ENCODE measurements at regions not wholly inside any gene's neighbourhood (a gene's known extent, or its start where the extent isn't known, plus 50 kb on each side); places are given as distances from the start of the nearest gene placed in this dataset.

GRCh38 chr7:118305671-118306070, 81.2 kb downstream of the ANKRD7 start:
- H3K9me3 Mint-ChIP-seq (ENCODE audit: unreplicated experiment): no peaks in the 10 kb centered on the region
- no peaks in the 10 kb centered on the region for H3K27me3 Mint-ChIP-seq (ENCODE audit: insufficient read depth, unreplicated experiment)
- DNase-seq: no peak
- no peaks in the 10 kb centered on the region for H3K4me1 Mint-ChIP-seq (ENCODE audit: low read depth, unreplicated experiment)
- Histone ChIP-seq H3K9me3 (0 out of 2 replicates have a peak, but pooled peaks cover 2% of the 10 kb centered on the region), H3K4me1 (no peaks in the 10 kb centered on the region), H3K36me3 (ENCODE audit: control insufficient read depth, insufficient read depth, low read length) (no peaks in the 10 kb centered on the region), H3K27me3 (replicated peaks; ENCODE audit: control insufficient read depth, insufficient read depth, low read length) (no peaks in the 10 kb centered on the region), H3K4me3 (ENCODE audit: low read depth, low read length) (no peak overlapping the region)
- intact Hi-C loops (cut with micrococcal nuclease; ENCODE audit: unreplicated experiment): no loop called here
- H3K27ac Mint-ChIP-seq (ENCODE audit: unreplicated experiment): no peak overlapping the region
- CTCF ChIA-PET: no interaction called here
- POLR2A ChIA-PET: no interaction called here
- no TSS peak for BruUV-seq (replicated peaks)
- no peaks in the 10 kb centered on the region for H3K36me3 Mint-ChIP-seq (ENCODE audit: insufficient read depth, unreplicated experiment)
- TF ChIP-seq CTCF (IDR thresholded peaks at IDR 0.05; ENCODE audit: insufficient read depth in 1 of 2, low read depth in 1 of 2, low read length in 1 of 2, severe bottlenecking in 1 of 2, unreplicated experiment in 1 of 2): no peak
- no peak overlapping the region for H3K4me3 Mint-ChIP-seq (ENCODE audit: unreplicated experiment)

- no peaks in the 10 kb centered on the region for H3K9me3 Mint-ChIP-seq (ENCODE audit: unreplicated experiment)
- H3K27me3 Mint-ChIP-seq (ENCODE audit: insufficient read depth, unreplicated experiment): no peaks in the 10 kb centered on the region
- CTCF ChIA-PET: no interaction called here
Measured at GRCh38 chr7:118306771-118307170, 82.3 kb downstream of the ANKRD7 start.

GRCh38 chr7:118311121-118311836, 86.8 kb downstream of the ANKRD7 start:
- ChIA-PET POLR2A (no interaction called here), CTCF (no interaction called here)
- no peak for DNase-seq
- TF ChIP-seq CTCF (IDR thresholded peaks at IDR 0.05; ENCODE audit: insufficient read depth in 1 of 2, low read depth in 1 of 2, low read length in 1 of 2, severe bottlenecking in 1 of 2, unreplicated experiment in 1 of 2): no peak
- peaks cover 9% of the 10 kb centered on the region for H3K9me3 Mint-ChIP-seq (ENCODE audit: unreplicated experiment)
- H3K36me3 ChIP-seq (ENCODE audit: control insufficient read depth, insufficient read depth, low read length): no peaks in the 10 kb centered on the region
- H3K27me3 Mint-ChIP-seq (ENCODE audit: insufficient read depth, unreplicated experiment): no peaks in the 10 kb centered on the region
- H3K27ac Mint-ChIP-seq (ENCODE audit: unreplicated experiment): no peak overlapping the region
- 0 out of 2 replicates have a peak, but pooled peaks cover 2% of the 10 kb centered on the region for H3K9me3 ChIP-seq
- BruUV-seq (replicated peaks): no TSS peak
- H3K4me1 ChIP-seq: no peaks in the 10 kb centered on the region
- no peaks in the 10 kb centered on the region for H3K27me3 ChIP-seq (replicated peaks; ENCODE audit: control insufficient read depth, insufficient read depth, low read length)
- H3K36me3 Mint-ChIP-seq (ENCODE audit: insufficient read depth, unreplicated experiment): no peaks in the 10 kb centered on the region
- H3K4me1 Mint-ChIP-seq (ENCODE audit: low read depth, unreplicated experiment): no peaks in the 10 kb centered on the region
- no peak overlapping the region for H3K4me3 ChIP-seq (ENCODE audit: low read depth, low read length)
- intact Hi-C loops (cut with micrococcal nuclease; ENCODE audit: unreplicated experiment): no loop called here
- H3K4me3 Mint-ChIP-seq (ENCODE audit: unreplicated experiment): no peak overlapping the region

More at GRCh38 chr7:118306771-118307170, 82.3 kb downstream of the ANKRD7 start:
- 0 out of 2 replicates have a peak, but pooled peaks cover 2% of the 10 kb centered on the region for H3K9me3 ChIP-seq
- no TSS peak for BruUV-seq (replicated peaks)
- no peaks in the 10 kb centered on the region for H3K36me3 ChIP-seq (ENCODE audit: control insufficient read depth, insufficient read depth, low read length)
- H3K36me3 Mint-ChIP-seq (ENCODE audit: insufficient read depth, unreplicated experiment): no peaks in the 10 kb centered on the region
- intact Hi-C loops (cut with micrococcal nuclease; ENCODE audit: unreplicated experiment): no loop called here
- H3K4me3 Mint-ChIP-seq (ENCODE audit: unreplicated experiment): no peak overlapping the region
- POLR2A ChIA-PET: no interaction called here
- H3K4me1 Mint-ChIP-seq (ENCODE audit: low read depth, unreplicated experiment): no peaks in the 10 kb centered on the region
- no peak for DNase-seq
- no peak overlapping the region for H3K4me3 ChIP-seq (ENCODE audit: low read depth, low read length)
- no peaks in the 10 kb centered on the region for H3K4me1 ChIP-seq
- no peak overlapping the region for H3K27ac Mint-ChIP-seq (ENCODE audit: unreplicated experiment)
- no peaks in the 10 kb centered on the region for H3K27me3 ChIP-seq (replicated peaks; ENCODE audit: control insufficient read depth, insufficient read depth, low read length)
- no peak for TF ChIP-seq CTCF (IDR thresholded peaks at IDR 0.05; ENCODE audit: insufficient read depth in 1 of 2, low read depth in 1 of 2, low read length in 1 of 2, severe bottlenecking in 1 of 2, unreplicated experiment in 1 of 2)

Measured in Caco-2 (cell line).